ENCODE measurements at regions not wholly inside any gene's neighbourhood (a gene's known extent, or its start where the extent isn't known, plus 50 kb on each side); places are given as distances from the start of the nearest gene placed in this dataset.

DNA sequence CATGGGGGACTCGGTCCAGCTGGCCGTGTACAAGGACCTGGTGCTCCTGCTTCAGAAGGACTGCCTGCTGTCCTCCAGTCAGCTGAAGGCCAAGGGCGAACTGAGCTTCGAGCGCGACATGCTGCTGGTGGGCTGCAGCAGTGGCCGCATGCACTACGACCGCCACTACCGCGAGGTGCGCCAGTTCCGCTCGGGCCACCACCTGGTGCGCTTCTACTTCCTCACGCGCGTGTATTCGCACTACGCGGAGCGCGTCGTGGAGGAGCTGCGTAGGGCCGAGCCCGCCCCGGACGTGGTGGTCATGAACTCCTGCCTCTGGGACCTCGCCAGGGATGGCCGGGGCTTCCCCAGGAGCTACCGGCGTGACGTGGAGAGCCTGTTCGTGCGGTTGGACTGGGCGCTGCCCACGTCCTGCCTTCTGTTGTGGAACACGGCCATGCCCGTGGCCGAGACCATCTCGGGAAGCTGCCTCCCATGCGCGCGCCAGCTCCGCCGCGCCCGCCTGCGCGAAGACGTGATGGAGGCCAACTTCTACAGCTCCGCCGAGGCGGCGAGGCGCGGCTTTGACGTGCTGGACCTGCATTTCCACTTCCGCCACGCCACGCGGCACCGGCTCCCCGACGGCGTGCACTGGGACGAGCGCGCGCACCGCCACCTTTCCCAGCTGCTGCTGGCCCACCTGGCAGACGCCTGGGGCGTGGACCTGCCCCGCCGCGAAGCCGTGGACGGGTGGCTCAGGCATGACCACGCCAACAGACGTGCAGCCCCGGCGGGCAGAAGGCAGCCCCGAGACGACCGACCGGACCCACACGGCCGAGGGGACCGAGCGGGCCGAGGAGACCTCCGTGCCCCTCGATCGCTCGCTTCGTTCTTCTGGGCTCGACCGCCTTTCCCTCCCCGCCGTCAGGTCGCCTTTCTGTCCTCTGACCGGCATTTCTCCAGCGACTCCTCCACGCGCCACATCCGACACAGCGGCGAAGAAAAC is 293.9 kb upstream of the ERBB4 start:
- no peaks in the 10 kb centered on the region for H3K4me1 Mint-ChIP-seq
- no peak overlapping the region for H3K4me3 Mint-ChIP-seq
- H3K36me3 Mint-ChIP-seq (ENCODE audit: low read depth) = no peaks in the 10 kb centered on the region
- H3K9me3 Mint-ChIP-seq = peaks cover 8% of the 10 kb centered on the region
- H3K27ac Mint-ChIP-seq (ENCODE audit: unreplicated experiment) = no peak overlapping the region
- no peaks in the 10 kb centered on the region for H3K27me3 Mint-ChIP-seq (ENCODE audit: low read depth)
- DNase-seq (ENCODE audit: low read depth, low spot score) = no peak
- TF ChIP-seq, protein P1, sequence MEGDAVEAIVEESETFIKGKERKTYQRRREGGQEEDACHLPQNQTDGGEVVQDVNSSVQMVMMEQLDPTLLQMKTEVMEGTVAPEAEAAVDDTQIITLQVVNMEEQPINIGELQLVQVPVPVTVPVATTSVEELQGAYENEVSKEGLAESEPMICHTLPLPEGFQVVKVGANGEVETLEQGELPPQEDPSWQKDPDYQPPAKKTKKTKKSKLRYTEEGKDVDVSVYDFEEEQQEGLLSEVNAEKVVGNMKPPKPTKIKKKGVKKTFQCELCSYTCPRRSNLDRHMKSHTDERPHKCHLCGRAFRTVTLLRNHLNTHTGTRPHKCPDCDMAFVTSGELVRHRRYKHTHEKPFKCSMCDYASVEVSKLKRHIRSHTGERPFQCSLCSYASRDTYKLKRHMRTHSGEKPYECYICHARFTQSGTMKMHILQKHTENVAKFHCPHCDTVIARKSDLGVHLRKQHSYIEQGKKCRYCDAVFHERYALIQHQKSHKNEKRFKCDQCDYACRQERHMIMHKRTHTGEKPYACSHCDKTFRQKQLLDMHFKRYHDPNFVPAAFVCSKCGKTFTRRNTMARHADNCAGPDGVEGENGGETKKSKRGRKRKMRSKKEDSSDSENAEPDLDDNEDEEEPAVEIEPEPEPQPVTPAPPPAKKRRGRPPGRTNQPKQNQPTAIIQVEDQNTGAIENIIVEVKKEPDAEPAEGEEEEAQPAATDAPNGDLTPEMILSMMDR (conservative IDR thresholded peaks at IDR 0.05) = no peak

DNA sequence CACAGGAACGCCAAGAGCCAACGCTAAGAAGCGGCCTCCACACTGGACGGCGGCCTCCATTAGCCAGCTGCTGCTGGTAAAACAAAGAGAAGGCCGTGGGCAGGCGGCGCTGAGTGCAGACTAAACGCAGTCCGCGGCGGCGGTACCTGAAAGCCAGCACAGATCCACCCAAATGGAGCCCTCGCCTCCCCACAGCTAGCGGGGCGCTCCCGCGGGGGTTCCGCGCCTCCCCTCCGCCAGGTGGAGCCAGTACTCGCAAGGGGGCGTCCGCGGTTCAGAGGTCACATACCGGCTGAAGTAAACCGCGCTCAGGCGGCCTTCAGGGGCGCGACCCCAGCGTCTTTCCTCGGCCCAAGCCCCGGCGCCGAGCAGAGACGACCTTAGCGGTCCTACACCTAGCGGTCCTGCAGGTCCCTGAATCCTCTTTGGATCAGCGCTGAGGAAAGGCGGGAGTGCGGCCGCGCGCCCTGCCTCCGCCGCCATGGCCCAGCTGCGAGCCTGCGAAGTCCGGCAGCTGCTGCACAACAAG is 293.1 kb upstream of the ERBB4 start:
- Mint-ChIP-seq H3K9me3 (peaks cover 8% of the 10 kb centered on the region), H3K36me3 (ENCODE audit: low read depth) (no peaks in the 10 kb centered on the region), H3K27ac (ENCODE audit: unreplicated experiment) (no peak overlapping the region), H3K27me3 (ENCODE audit: low read depth) (no peaks in the 10 kb centered on the region), H3K4me1 (no peaks in the 10 kb centered on the region), H3K4me3 (no peak overlapping the region)
- TF ChIP-seq, protein P1 (conservative IDR thresholded peaks at IDR 0.05) = no peak
- DNase-seq (ENCODE audit: low read depth, low spot score) = no peak

DNA sequence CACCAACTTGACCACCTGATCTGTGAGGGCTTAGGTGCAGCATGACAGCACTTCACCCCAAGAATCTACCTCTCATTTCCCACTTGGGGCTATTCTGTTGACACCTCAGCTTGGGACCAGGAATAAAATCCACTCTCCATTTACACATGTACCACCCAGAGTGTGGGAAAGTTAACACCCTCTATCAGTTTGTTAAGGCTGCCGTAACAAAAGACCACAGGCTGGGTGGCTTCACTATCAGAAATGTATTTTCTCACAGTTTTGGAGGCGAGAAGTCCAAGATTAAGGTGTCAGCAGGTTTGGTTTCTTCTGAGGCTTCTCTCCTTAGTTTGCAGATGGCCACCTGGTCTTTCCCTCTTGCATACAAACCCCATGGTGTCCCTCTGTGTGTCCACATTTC is 277.7 kb upstream of the ERBB4 start:
- Mint-ChIP-seq H3K9me3 (no peaks in the 10 kb centered on the region), H3K27ac (ENCODE audit: unreplicated experiment) (no peak overlapping the region), H3K4me3 (no peak overlapping the region), H3K36me3 (ENCODE audit: low read depth) (no peaks in the 10 kb centered on the region), H3K4me1 (no peaks in the 10 kb centered on the region), H3K27me3 (ENCODE audit: low read depth) (no peaks in the 10 kb centered on the region)
- no peak for DNase-seq (ENCODE audit: low read depth, low spot score)
- TF ChIP-seq, protein P1 (conservative IDR thresholded peaks at IDR 0.05) = no peak

DNA sequence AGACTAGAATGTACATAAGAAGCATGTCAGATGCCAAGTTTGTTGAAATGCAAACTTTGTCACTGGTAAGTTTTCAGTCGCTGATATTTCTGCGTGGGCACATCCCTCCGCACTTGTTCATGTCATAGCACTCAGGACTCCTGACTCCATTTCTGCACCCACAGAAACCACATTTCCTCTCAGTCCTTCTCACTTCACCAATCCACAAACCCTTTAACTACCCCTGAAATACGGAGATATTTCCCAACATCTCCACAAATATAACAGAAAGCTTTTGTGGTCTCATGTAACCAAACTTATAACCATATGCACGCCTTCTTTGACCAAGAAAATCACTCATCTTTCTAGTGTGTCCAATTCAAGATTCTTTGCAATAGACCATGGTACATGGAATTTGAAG is 276.9 kb upstream of the ERBB4 start:
- H3K4me1 Mint-ChIP-seq = no peaks in the 10 kb centered on the region
- H3K36me3 Mint-ChIP-seq (ENCODE audit: low read depth) = no peaks in the 10 kb centered on the region
- no peak overlapping the region for H3K4me3 Mint-ChIP-seq
- no peak overlapping the region for H3K27ac Mint-ChIP-seq (ENCODE audit: unreplicated experiment)
- H3K27me3 Mint-ChIP-seq (ENCODE audit: low read depth) = no peaks in the 10 kb centered on the region
- no peak for DNase-seq (ENCODE audit: low read depth, low spot score)
- TF ChIP-seq, protein P1 (conservative IDR thresholded peaks at IDR 0.05) = no peak
- no peaks in the 10 kb centered on the region for H3K9me3 Mint-ChIP-seq

DNA sequence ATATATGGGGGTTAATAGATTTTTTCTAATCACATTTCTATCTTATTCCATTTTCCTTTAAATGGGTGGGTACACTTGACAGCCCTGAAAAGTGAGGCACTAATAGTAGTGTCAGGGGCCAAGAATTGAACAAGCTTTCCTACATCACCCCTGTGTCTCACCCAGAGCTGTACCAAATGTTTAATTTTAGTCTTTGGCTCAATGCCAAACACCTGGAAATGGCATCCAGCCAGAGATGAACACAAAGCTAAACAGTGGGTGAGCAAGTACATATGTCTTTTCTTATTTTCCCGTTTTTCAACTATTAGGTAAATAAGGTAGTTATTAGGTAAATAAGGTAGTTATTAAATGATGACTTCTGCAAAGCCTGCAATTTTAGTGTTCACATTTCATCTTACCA is 276.3 kb upstream of the ERBB4 start:
- no peak overlapping the region for H3K27ac Mint-ChIP-seq (ENCODE audit: unreplicated experiment)

More for the DNA sequence above, 276.3 kb upstream of the ERBB4 start:
- H3K27me3 Mint-ChIP-seq (ENCODE audit: low read depth) = no peaks in the 10 kb centered on the region
- DNase-seq (ENCODE audit: low read depth, low spot score) = no peak
- H3K9me3 Mint-ChIP-seq = no peaks in the 10 kb centered on the region
- TF ChIP-seq, protein P1 (conservative IDR thresholded peaks at IDR 0.05) = no peak
- no peak overlapping the region for H3K4me3 Mint-ChIP-seq
- no peaks in the 10 kb centered on the region for H3K4me1 Mint-ChIP-seq
- H3K36me3 Mint-ChIP-seq (ENCODE audit: low read depth) = no peaks in the 10 kb centered on the region

Data from neural crest cell (in vitro differentiated cells).